SK-N-SH (cell line): ENCODE measurements at regions not wholly inside any gene's neighbourhood (a gene's known extent, or its start where the extent isn't known, plus 50 kb on each side); places are given as distances from the start of the nearest gene placed in this dataset.

ENCODE experiments used
- CTCF ChIA-PET: fragments of 300-600, 350-600 bp; formaldehyde crosslinking; extraction: SDS; loops from one replicate; lab custom pipeline; 2021; lab: Yijun Ruan, JAX
- POLR2A ChIA-PET: fragments of 350-600 bp; sonication (Branson Sonifier 250); formaldehyde crosslinking; extraction: SDS; loops from one replicate; lab custom pipeline; 2020; ENCODE audit warnings: antibody characterized with exemption, inconsistent platforms; lab: Yijun Ruan, JAX
- DNase-seq: peaks from one replicate; pipeline ENCODE4 v3.0.0; 2012
- H2AFZ ChIP-seq: fragments of 200-600 bp; sonication (generic); 2 replicates; pipeline ENCODE4 v1.8.1; 2016; ENCODE audit warnings: antibody characterized with exemption, mild to moderate bottlenecking, low read depth
- H3F3A ChIP-seq: fragments of 200-600 bp; sonication (generic); replicated peaks from 2 replicates; pipeline ENCODE3; 2016; ENCODE audit warnings: antibody characterized with exemption, mild to moderate bottlenecking; ENCODE audit not compliant: insufficient read depth
- H3K27ac ChIP-seq, 2 experiments: fragments of 200-500 bp in 1 of 2; fragments of 200-600 bp in 1 of 2; sonication (Bioruptor generic) in 1 of 2; sonication (generic), shearing (Covaris generic) in 1 of 2; 2 replicates each; pipeline versions ENCODE4 v1.5.1 to v1.6.1; 2014 to 2016; ENCODE audit warnings: low read depth in 2 of 2, inconsistent platforms in 1 of 2, low read length in 1 of 2, mild to moderate bottlenecking in 1 of 2, mixed read lengths in 1 of 2
- H3K27me3 ChIP-seq: fragments of 200-600 bp; sonication (generic), shearing (Covaris generic); 2 replicates; pipeline ENCODE4 v1.6.1; 2016; ENCODE audit warnings: mixed run types; ENCODE audit not compliant: insufficient read depth
- H3K36me3 ChIP-seq, 2 experiments: fragments of 200-500 bp in 1 of 2; fragments of 200-600 bp in 1 of 2; sonication (Bioruptor generic) in 1 of 2; sonication (generic) in 1 of 2; replicated peaks in 1 of 2; 2 replicates each; pipeline versions ENCODE3 to v1.5.1; 2014 to 2016; ENCODE audit warnings: low read length in 1 of 2, mild to moderate bottlenecking in 1 of 2; ENCODE audit not compliant: insufficient read depth in 2 of 2, control insufficient read depth in 1 of 2
- H3K4me1 ChIP-seq, 2 experiments: fragments of 200-500 bp in 1 of 2; fragments of 200-600 bp in 1 of 2; sonication (Bioruptor generic) in 1 of 2; sonication (generic), shearing (Covaris generic) in 1 of 2; 2 replicates each; pipeline versions ENCODE4 v1.5.1 to v1.6.1; 2014 to 2016; ENCODE audit warnings: low read depth in 1 of 2, low read length in 1 of 2, mixed run types in 1 of 2; ENCODE audit not compliant: insufficient read depth in 2 of 2, control insufficient read depth in 1 of 2
- H3K4me2 ChIP-seq: fragments of 200-600 bp; sonication (generic), shearing (Covaris generic); 2 replicates; pipeline ENCODE4 v1.6.1; 2017; ENCODE audit warnings: mixed run types
- H3K4me3 ChIP-seq, 2 experiments: fragments of 200-500 bp in 1 of 2; fragments of 200-600 bp in 1 of 2; sonication (Bioruptor generic) in 1 of 2; sonication (generic), shearing (Covaris generic) in 1 of 2; 2 replicates each; pipeline versions ENCODE4 v1.5.1 to v1.8.1; 2014 to 2016; ENCODE audit warnings: low read depth in 2 of 2, inconsistent platforms in 1 of 2, low read length in 1 of 2, mild to moderate bottlenecking in 1 of 2, mixed read lengths in 1 of 2, moderate library complexity in 1 of 2
- H3K79me2 ChIP-seq: fragments of 200-600 bp; sonication (generic); 2 replicates; pipeline ENCODE4 v1.8.1; 2017; ENCODE audit warnings: mild to moderate bottlenecking; ENCODE audit not compliant: insufficient read depth
- H3K9ac ChIP-seq: fragments of 200-600 bp; sonication (generic); 2 replicates; pipeline ENCODE4 v1.6.1; 2017; ENCODE audit warnings: mixed run types
- H3K9me2 ChIP-seq: fragments of 200-600 bp; sonication (generic); 2 replicates; pipeline ENCODE4 v1.6.1; 2017; ENCODE audit warnings: mixed run types
- H3K9me3 ChIP-seq: fragments of 200-600 bp; sonication (generic); 2 replicates; pipeline ENCODE4 v1.6.1; 2017; ENCODE audit warnings: mixed run types, mild to moderate bottlenecking, moderate library complexity
- H4K20me1 ChIP-seq: fragments of 200-600 bp; sonication (generic); 2 replicates; pipeline ENCODE4 v1.6.1; 2017; ENCODE audit warnings: mild to moderate bottlenecking, mixed run types; ENCODE audit not compliant: insufficient read depth
- CHD2 ChIP-seq: fragments of 150-350 bp; IDR thresholded peaks from 2 replicates; pipeline ENCODE4 v1.6.1; 2018; ENCODE audit warnings: low read length; ENCODE audit not compliant: partially characterized antibody
- ELF1 ChIP-seq: IDR thresholded peaks from 2 replicates; pipeline ENCODE4 v1.4.0; 2012
- EZH2phosphoT487 ChIP-seq: fragments of 200-600 bp; sonication (generic); IDR thresholded peaks from 2 replicates; pipeline ENCODE4 v1.6.1; 2017; ENCODE audit warnings: low read depth, mixed run types, mild to moderate bottlenecking, antibody characterized with exemption, moderate library complexity, borderline replicate concordance
- FOXM1 ChIP-seq: IDR thresholded peaks from 2 replicates; pipeline ENCODE4 v1.4.0; 2012; ENCODE audit warnings: low read depth, mild to moderate bottlenecking
- GABPA ChIP-seq: IDR thresholded peaks from 2 replicates; pipeline ENCODE4 v1.4.0; 2012; ENCODE audit warnings: low read depth, mild to moderate bottlenecking
- GATA2 ChIP-seq: sonication (generic); formaldehyde crosslinking; IDR thresholded peaks from 2 replicates; pipeline ENCODE4 v1.5.0; 2020; ENCODE audit warnings: mild to moderate bottlenecking, missing genetic modification reagents
- RAD21 ChIP-seq: IDR thresholded peaks from 2 replicates; pipeline ENCODE4 v1.6.1; 2012; ENCODE audit warnings: mild to moderate bottlenecking, low read length
- RXRA ChIP-seq: IDR thresholded peaks from 2 replicates; pipeline ENCODE4 v1.4.0; 2012; ENCODE audit warnings: low read depth, mild to moderate bottlenecking, borderline replicate concordance
- SIN3A ChIP-seq: IDR thresholded peaks from 2 replicates; pipeline ENCODE4 v1.6.1; 2012; ENCODE audit warnings: low read depth, mild to moderate bottlenecking, low read length, moderate library complexity, borderline replicate concordance
- SMC3 ChIP-seq: IDR thresholded peaks from 2 replicates; pipeline ENCODE4 v1.6.1; 2012; ENCODE audit warnings: low read depth, low read length, improper control_type of control experiment
- TAF1 ChIP-seq: IDR thresholded peaks from 2 replicates; pipeline ENCODE4 v1.6.1; 2012; ENCODE audit warnings: low read depth, mild to moderate bottlenecking, low read length, moderate library complexity, borderline replicate concordance
- WGBS: methylation state at CpG from one replicate; pipeline ENCODE4 v1.1.6; 2017; ENCODE audit warnings: low lambda C conversion rate; 5-methylcytosine and 5-hydroxymethylcytosine counted together
- TF ChIP-seq, protein P1 (sequence below): fragments of 200-600 bp; sonication (generic); IDR thresholded peaks from 2 replicates; pipeline ENCODE4 v1.6.1; 2017; ENCODE audit warnings: antibody characterized with exemption, mild to moderate bottlenecking, moderate library complexity
- TF ChIP-seq, protein P2 (sequence below): fragments of 150-350 bp; IDR thresholded peaks from 2 replicates; pipeline ENCODE4 v1.6.1; 2016; ENCODE audit warnings: mild to moderate bottlenecking, low read depth, low read length
- TF ChIP-seq, protein P3 (sequence below): fragments of 150-350 bp; IDR thresholded peaks from 2 replicates; pipeline ENCODE4 v1.6.1; 2017; ENCODE audit warnings: antibody characterized with exemption, low read length, low read depth, borderline replicate concordance
- TF ChIP-seq, protein P4 (sequence below): IDR thresholded peaks from 2 replicates; pipeline ENCODE4; 2012

DNA sequence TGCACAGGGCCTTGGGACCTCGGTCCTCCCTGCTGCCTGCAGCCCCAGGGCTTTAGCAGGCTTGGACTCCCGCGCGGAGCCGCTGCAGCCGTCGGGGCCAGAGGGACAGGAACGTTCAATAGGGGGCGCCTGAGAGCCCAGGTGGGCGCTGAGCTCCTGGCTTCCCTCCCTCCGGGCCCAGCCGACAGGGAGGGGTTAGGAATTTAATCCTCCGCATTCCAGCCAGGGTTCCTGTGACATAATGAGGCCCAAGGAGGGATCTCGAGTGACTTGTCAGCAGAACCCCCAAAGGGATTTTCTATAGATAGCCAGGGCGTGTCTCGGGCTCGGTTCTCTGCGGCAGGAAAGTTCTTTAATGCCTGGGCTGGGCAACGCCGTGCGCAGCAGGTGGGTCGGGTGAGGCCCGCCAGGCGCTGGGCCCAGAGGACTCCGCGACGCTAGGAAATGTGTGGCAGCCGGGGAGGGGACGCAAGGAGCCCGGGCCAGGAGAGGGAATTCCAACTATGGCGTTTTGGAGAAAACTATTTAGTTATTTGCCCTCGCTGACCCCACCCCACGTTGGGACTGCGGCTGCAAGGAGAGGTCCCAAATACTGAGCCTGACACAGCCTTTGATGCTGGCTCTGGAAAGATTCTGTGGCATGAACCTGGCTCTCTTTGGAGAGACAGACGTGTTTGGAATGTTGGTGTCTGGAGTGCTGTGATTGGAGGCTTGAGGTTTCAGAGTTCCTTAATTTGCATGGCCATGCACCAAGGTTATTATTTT lies 285.2 kb upstream of the GATB start:
- Histone ChIP-seq H3K36me3 (no peaks in the 10 kb centered on the region), H3K4me1 (no peaks in the 10 kb centered on the region; a peak in 1 of 4 replicates), H3K27me3 (no peaks in the 10 kb centered on the region), H3K9me2 (no peaks in the 10 kb centered on the region), H3F3A (no peaks in the 10 kb centered on the region), H2AFZ (no peak overlapping the region), H3K9me3 (no peaks in the 10 kb centered on the region), H4K20me1 (no peaks in the 10 kb centered on the region), H3K27ac (no peak overlapping the region), H3K4me2 (no peak overlapping the region), H3K79me2 (no peaks in the 10 kb centered on the region), H3K4me3 (no peak overlapping the region), H3K9ac (no peak overlapping the region)
- ChIA-PET POLR2A (no interaction called here), CTCF (interaction anchor here (1.3 kb wide), 1 partner anchor 9 kb away, joined by 4 read pairs; no protein-coding TSS in a partner anchor)
- TF ChIP-seq, protein P1, sequence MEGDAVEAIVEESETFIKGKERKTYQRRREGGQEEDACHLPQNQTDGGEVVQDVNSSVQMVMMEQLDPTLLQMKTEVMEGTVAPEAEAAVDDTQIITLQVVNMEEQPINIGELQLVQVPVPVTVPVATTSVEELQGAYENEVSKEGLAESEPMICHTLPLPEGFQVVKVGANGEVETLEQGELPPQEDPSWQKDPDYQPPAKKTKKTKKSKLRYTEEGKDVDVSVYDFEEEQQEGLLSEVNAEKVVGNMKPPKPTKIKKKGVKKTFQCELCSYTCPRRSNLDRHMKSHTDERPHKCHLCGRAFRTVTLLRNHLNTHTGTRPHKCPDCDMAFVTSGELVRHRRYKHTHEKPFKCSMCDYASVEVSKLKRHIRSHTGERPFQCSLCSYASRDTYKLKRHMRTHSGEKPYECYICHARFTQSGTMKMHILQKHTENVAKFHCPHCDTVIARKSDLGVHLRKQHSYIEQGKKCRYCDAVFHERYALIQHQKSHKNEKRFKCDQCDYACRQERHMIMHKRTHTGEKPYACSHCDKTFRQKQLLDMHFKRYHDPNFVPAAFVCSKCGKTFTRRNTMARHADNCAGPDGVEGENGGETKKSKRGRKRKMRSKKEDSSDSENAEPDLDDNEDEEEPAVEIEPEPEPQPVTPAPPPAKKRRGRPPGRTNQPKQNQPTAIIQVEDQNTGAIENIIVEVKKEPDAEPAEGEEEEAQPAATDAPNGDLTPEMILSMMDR = 0 out of 2 replicates have a peak, but pooled peaks have one; percentile 16
- no peak for TF ChIP-seq GATA2 (CRISPR knock-in tag)
- WGBS = 79% methylated on average over 26 of the region's 35 CpGs
- DNase-seq = no peak

DNA sequence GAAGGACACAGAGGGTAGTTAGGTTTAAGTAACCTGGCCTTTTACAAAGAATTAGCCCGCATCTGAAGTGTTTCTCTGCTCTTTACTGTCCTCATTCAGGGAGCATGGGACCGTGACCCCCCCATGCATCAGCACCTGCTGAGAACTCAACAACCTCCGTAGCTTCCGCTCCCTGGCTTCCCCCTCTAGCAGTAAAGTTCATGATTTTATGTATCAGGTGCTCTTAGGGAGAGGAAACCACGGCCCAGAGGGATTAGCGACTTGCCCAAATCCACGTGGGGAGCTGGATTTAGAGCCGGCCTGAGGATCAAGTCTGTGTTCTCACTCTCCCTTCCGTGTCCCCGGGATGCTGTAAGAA lies 284.6 kb upstream of the GATB start:
- POLR2A ChIA-PET = no interaction called here
- Histone ChIP-seq H3K9ac (no peak overlapping the region), H3K79me2 (no peaks in the 10 kb centered on the region), H3K9me3 (no peaks in the 10 kb centered on the region), H3F3A (no peaks in the 10 kb centered on the region), H3K4me3 (no peak overlapping the region), H3K27ac (no peak overlapping the region), H3K4me2 (no peak overlapping the region), H3K36me3 (no peaks in the 10 kb centered on the region), H3K9me2 (no peaks in the 10 kb centered on the region), H3K27me3 (no peaks in the 10 kb centered on the region), H2AFZ (no peak overlapping the region), H4K20me1 (no peaks in the 10 kb centered on the region), H3K4me1 (no peaks in the 10 kb centered on the region; a peak in 1 of 4 replicates)
- TF ChIP-seq TAF1 (no peak), SIN3A (no peak), GABPA (no peak), EZH2phosphoT487 (no peak), RXRA (no peak), ELF1 (no peak), FOXM1 (no peak), SMC3 (no peak), CHD2 (no peak), RAD21 (no peak)
- TF ChIP-seq, protein P2, sequence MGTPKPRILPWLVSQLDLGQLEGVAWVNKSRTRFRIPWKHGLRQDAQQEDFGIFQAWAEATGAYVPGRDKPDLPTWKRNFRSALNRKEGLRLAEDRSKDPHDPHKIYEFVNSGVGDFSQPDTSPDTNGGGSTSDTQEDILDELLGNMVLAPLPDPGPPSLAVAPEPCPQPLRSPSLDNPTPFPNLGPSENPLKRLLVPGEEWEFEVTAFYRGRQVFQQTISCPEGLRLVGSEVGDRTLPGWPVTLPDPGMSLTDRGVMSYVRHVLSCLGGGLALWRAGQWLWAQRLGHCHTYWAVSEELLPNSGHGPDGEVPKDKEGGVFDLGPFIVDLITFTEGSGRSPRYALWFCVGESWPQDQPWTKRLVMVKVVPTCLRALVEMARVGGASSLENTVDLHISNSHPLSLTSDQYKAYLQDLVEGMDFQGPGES = no peak
- TF ChIP-seq, protein P3, sequence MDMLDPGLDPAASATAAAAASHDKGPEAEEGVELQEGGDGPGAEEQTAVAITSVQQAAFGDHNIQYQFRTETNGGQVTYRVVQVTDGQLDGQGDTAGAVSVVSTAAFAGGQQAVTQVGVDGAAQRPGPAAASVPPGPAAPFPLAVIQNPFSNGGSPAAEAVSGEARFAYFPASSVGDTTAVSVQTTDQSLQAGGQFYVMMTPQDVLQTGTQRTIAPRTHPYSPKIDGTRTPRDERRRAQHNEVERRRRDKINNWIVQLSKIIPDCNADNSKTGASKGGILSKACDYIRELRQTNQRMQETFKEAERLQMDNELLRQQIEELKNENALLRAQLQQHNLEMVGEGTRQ = no peak
- TF ChIP-seq, protein P4, sequence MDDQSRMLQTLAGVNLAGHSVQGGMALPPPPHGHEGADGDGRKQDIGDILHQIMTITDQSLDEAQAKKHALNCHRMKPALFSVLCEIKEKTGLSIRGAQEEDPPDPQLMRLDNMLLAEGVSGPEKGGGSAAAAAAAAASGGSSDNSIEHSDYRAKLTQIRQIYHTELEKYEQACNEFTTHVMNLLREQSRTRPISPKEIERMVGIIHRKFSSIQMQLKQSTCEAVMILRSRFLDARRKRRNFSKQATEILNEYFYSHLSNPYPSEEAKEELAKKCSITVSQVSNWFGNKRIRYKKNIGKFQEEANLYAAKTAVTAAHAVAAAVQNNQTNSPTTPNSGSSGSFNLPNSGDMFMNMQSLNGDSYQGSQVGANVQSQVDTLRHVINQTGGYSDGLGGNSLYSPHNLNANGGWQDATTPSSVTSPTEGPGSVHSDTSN = no peak
- TF ChIP-seq, protein P1 = no peak
- WGBS = 72% methylated on average over 10 of the region's 10 CpGs
- CTCF ChIA-PET = interaction anchor here (1.3 kb wide), 1 partner anchor 9 kb away, joined by 4 read pairs; no protein-coding TSS in a partner anchor
- DNase-seq = no peak
